WTC11 (cell line): ENCODE measurements at regions not wholly inside any gene's neighbourhood (a gene's known extent, or its start where the extent isn't known, plus 50 kb on each side); places are given as distances from the start of the nearest gene placed in this dataset.

Source experiments
- ATAC-seq: fragments of 200-7000 bp; cut with Tn5 transposase; 2 replicates; pipeline ENCODE4 v1.10.0; 2021; ENCODE audit warnings: mild to moderate bottlenecking, moderate library complexity
- CTCF ChIA-PET: fragments of 300-600 bp; sonication (Branson Sonifier 250); formaldehyde crosslinking; loops from one replicate; lab custom pipeline; 2021; ENCODE audit warnings: antibody characterized with exemption; lab: Charles Lee
- POLR2A ChIA-PET: fragments of 350-600 bp; sonication (Branson Sonifier 250); formaldehyde crosslinking; loops from one replicate; lab custom pipeline; 2021; ENCODE audit warnings: antibody characterized with exemption; lab: Charles Lee
- DNase-seq: peaks from one replicate; pipeline ENCODE4 v3.0.0; 2021; ENCODE audit warnings: low spot score
- H3K27ac Mint-ChIP-seq: 2 replicates; pipeline ENCODE4 v1.8.0; 2021; ENCODE audit warnings: mixed read lengths
- H3K27me3 Mint-ChIP-seq: 2 replicates; pipeline ENCODE4 v1.8.0; 2021; ENCODE audit warnings: low read depth, mild to moderate bottlenecking, moderate library complexity, mixed read lengths
- H3K36me3 Mint-ChIP-seq: 2 replicates; pipeline ENCODE4 v1.8.0; 2021; ENCODE audit warnings: mixed read lengths
- H3K4me1 Mint-ChIP-seq: 2 replicates; pipeline ENCODE4 v1.8.0; 2022; ENCODE audit warnings: mixed read lengths
- H3K4me3 Mint-ChIP-seq: 2 replicates; pipeline ENCODE4 v1.8.0; 2021; ENCODE audit warnings: mild to moderate bottlenecking, moderate library complexity, mixed read lengths
- H3K9me3 Mint-ChIP-seq: 2 replicates; pipeline ENCODE4 v1.8.0; 2021; ENCODE audit warnings: mixed read lengths
- EMX1 ChIP-seq: fragments of 250-450 bp; sonication (Bioruptor Pico); IDR thresholded peaks from 2 replicates; pipeline ENCODE4 v1.8.0; 2021; ENCODE audit warnings: mild to moderate bottlenecking
- FOXK1 ChIP-seq: sonication (generic); formaldehyde crosslinking; IDR thresholded peaks from 2 replicates; pipeline ENCODE4 v1.8.0; 2022; ENCODE audit warnings: mild to moderate bottlenecking, moderate library complexity, missing genetic modification reagents
- FOXP1 ChIP-seq: sonication (generic); formaldehyde crosslinking; IDR thresholded peaks from 2 replicates; pipeline ENCODE4 v1.8.0; 2022; ENCODE audit warnings: missing genetic modification reagents, mild to moderate bottlenecking, moderate library complexity, borderline replicate concordance
- GTF2I ChIP-seq: fragments of 250-450 bp; sonication (Bioruptor Pico); conservative IDR thresholded peaks from 2 replicates; pipeline ENCODE4 v1.4.0; 2021; ENCODE audit warnings: mild to moderate bottlenecking
- NFATC4 ChIP-seq: fragments of 250-450 bp; sonication (Bioruptor Pico); IDR thresholded peaks from 2 replicates; pipeline ENCODE4 v1.9.0; 2021; ENCODE audit warnings: mild to moderate bottlenecking
- NFE2L1 ChIP-seq: sonication (generic); formaldehyde crosslinking; IDR thresholded peaks from 2 replicates; pipeline ENCODE4 v1.8.1; 2023; ENCODE audit warnings: missing genetic modification reagents
- PREB ChIP-seq: sonication (generic); formaldehyde crosslinking; IDR thresholded peaks from 2 replicates; pipeline ENCODE4 v1.8.1; 2022; ENCODE audit warnings: mild to moderate bottlenecking, missing genetic modification reagents, moderate library complexity, borderline replicate concordance
- RELA ChIP-seq: sonication (generic); formaldehyde crosslinking; IDR thresholded peaks from 2 replicates; pipeline ENCODE4 v1.8.1; 2022; ENCODE audit warnings: missing genetic modification reagents, mild to moderate bottlenecking, borderline replicate concordance
- TEAD1 ChIP-seq: sonication (generic); formaldehyde crosslinking; IDR thresholded peaks from 2 replicates; pipeline ENCODE4 v1.8.0; 2022; ENCODE audit warnings: mild to moderate bottlenecking, missing genetic modification reagents
- ZMAT4 ChIP-seq: fragments of 250-450 bp; sonication (Bioruptor Pico); IDR thresholded peaks from 2 replicates; pipeline ENCODE4 v1.9.0; 2021; ENCODE audit warnings: mild to moderate bottlenecking
- ZNF121 ChIP-seq: sonication (generic); formaldehyde crosslinking; IDR thresholded peaks from 2 replicates; pipeline ENCODE4 v1.8.0; 2023; ENCODE audit warnings: missing genetic modification reagents
- ZNF532 ChIP-seq: fragments of 250-450 bp; sonication (Bioruptor Pico); IDR thresholded peaks from 2 replicates; pipeline ENCODE4 v1.9.0; 2021; ENCODE audit warnings: mild to moderate bottlenecking, borderline replicate concordance
- TF ChIP-seq, protein P1 (sequence below): sonication (generic); formaldehyde crosslinking; IDR thresholded peaks from 2 replicates; pipeline ENCODE4 v1.8.0; 2022; ENCODE audit warnings: mild to moderate bottlenecking, missing genetic modification reagents
- TF ChIP-seq, protein P2 (sequence below): fragments of 250-450 bp; sonication (Bioruptor Pico); IDR thresholded peaks from 2 replicates; pipeline ENCODE4 v1.9.0; 2021; ENCODE audit warnings: mild to moderate bottlenecking
- TF ChIP-seq, protein P3 (sequence below): sonication (generic); formaldehyde crosslinking; IDR thresholded peaks from 2 replicates; pipeline ENCODE4 v1.8.1; 2022; ENCODE audit warnings: missing genetic modification reagents, borderline replicate concordance

DNA sequence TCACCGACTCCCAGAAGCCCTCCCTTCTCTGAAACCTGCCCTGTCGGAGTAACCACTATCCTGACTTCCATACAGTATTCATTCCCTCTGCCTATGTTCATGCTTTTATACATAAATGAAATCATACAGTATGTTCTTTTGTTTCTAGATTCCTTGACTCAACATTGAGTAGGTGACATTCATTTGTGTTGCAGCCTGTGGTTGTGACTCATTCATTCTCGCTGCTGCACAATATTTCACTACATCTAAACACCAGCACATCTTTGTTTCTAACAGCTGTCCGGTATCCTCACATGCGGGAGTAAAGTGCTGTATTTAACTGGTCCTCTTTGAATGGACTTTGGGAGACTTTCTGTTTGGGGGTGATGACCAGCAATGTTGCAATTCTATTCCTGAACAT is 135.0 kb upstream of the FOXF1 start:
- Mint-ChIP-seq H3K27me3 (no peaks in the 10 kb centered on the region), H3K27ac (no peak overlapping the region), H3K36me3 (peaks cover 8% of the 10 kb centered on the region)
- DNase-seq, result no peak
- TF ChIP-seq EMX1 (no peak), ZNF532 (CRISPR knock-in tag) (no peak), FOXP1 (no peak), GTF2I (CRISPR knock-in tag) (no peak)
- TF ChIP-seq, all 79 proteins: peak for 0
- ATAC-seq, result no peak
- CTCF ChIA-PET, result interaction anchor here (0.7 kb wide), 1 partner anchor 35 kb away, joined by 5 read pairs; no protein-coding TSS in a partner anchor
- peaks cover 14% of the 10 kb centered on the region for H3K4me1 Mint-ChIP-seq
- POLR2A ChIA-PET, result no interaction called here
- H3K4me3 Mint-ChIP-seq, result no peak overlapping the region
- peaks cover 17% of the 10 kb centered on the region for H3K9me3 Mint-ChIP-seq

- no peak overlapping the region for H3K4me3 Mint-ChIP-seq
- no peak overlapping the region for H3K27ac Mint-ChIP-seq
- peaks cover 17% of the 10 kb centered on the region for H3K9me3 Mint-ChIP-seq
- ChIA-PET POLR2A (no interaction called here), CTCF (interaction anchor here (0.7 kb wide), 1 partner anchor 35 kb away, joined by 5 read pairs; no protein-coding TSS in a partner anchor)
- H3K36me3 Mint-ChIP-seq, result peaks cover 8% of the 10 kb centered on the region
- no peak for DNase-seq
- no peak for ATAC-seq
- H3K4me1 Mint-ChIP-seq, result peaks cover 13% of the 10 kb centered on the region
- TF ChIP-seq ZMAT4 (no peak), ZNF121 (CRISPR knock-in tag) (no peak), RELA (CRISPR knock-in tag) (no peak), NFE2L1 (no peak), FOXK1 (no peak), NFATC4 (CRISPR knock-in tag) (no peak), TEAD1 (CRISPR knock-in tag) (no peak), PREB (CRISPR knock-in tag) (no peak)
- TF ChIP-seq, protein P1, sequence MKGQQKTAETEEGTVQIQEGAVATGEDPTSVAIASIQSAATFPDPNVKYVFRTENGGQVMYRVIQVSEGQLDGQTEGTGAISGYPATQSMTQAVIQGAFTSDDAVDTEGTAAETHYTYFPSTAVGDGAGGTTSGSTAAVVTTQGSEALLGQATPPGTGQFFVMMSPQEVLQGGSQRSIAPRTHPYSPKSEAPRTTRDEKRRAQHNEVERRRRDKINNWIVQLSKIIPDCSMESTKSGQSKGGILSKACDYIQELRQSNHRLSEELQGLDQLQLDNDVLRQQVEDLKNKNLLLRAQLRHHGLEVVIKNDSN (CRISPR knock-in tag), result no peak
- TF ChIP-seq, protein P2, sequence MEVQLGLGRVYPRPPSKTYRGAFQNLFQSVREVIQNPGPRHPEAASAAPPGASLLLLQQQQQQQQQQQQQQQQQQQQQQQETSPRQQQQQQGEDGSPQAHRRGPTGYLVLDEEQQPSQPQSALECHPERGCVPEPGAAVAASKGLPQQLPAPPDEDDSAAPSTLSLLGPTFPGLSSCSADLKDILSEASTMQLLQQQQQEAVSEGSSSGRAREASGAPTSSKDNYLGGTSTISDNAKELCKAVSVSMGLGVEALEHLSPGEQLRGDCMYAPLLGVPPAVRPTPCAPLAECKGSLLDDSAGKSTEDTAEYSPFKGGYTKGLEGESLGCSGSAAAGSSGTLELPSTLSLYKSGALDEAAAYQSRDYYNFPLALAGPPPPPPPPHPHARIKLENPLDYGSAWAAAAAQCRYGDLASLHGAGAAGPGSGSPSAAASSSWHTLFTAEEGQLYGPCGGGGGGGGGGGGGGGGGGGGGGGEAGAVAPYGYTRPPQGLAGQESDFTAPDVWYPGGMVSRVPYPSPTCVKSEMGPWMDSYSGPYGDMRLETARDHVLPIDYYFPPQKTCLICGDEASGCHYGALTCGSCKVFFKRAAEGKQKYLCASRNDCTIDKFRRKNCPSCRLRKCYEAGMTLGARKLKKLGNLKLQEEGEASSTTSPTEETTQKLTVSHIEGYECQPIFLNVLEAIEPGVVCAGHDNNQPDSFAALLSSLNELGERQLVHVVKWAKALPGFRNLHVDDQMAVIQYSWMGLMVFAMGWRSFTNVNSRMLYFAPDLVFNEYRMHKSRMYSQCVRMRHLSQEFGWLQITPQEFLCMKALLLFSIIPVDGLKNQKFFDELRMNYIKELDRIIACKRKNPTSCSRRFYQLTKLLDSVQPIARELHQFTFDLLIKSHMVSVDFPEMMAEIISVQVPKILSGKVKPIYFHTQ (CRISPR knock-in tag), result no peak
- TF ChIP-seq, protein P3, sequence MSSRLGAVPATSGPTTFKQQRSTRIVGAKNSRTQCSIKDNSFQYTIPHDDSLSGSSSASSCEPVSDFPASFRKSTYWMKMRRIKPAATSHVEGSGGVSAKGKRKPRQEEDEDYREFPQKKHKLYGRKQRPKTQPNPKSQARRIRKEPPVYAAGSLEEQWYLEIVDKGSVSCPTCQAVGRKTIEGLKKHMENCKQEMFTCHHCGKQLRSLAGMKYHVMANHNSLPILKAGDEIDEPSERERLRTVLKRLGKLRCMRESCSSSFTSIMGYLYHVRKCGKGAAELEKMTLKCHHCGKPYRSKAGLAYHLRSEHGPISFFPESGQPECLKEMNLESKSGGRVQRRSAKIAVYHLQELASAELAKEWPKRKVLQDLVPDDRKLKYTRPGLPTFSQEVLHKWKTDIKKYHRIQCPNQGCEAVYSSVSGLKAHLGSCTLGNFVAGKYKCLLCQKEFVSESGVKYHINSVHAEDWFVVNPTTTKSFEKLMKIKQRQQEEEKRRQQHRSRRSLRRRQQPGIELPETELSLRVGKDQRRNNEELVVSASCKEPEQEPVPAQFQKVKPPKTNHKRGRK (CRISPR knock-in tag), result no peak
- H3K27me3 Mint-ChIP-seq, result no peaks in the 10 kb centered on the region
These were observed 134.5 kb upstream of the FOXF1 start for GRCh38 chr16:86375851-86376250.
